Left ventricle myocardium superior (tissue), 1 donor: ENCODE measurements at regions not wholly inside any gene's neighbourhood (a gene's known extent, or its start where the extent isn't known, plus 50 kb on each side); places are given as distances from the start of the nearest gene placed in this dataset.

ENCODE experiments used
- ATAC-seq: fragments of 200-7000 bp; cut with Tn5 transposase; one replicate; pipeline ENCODE4 v1.9.1; 2020; ENCODE audit warnings: mild to moderate bottlenecking, moderate library complexity
- DNase-seq: peaks from one replicate; pipeline ENCODE4 v3.0.0-alpha.2; 2020
- intact Hi-C: fragments of 100-400 bp; cut with micrococcal nuclease; formaldehyde crosslinking; loops from one replicate; pipeline ENCODE4 v1.11.0; 2022
- donor health status: DM: no; HTN: yes; CAD: no; lungs with severe emphysema.

GRCh38 chr7:130904031-130904757 lies 170.2 kb upstream of the KLF14 start:
- DNase-seq, result no peak
- peak; percentile 24 for ATAC-seq
- intact Hi-C loops, result no loop called here

DNA sequence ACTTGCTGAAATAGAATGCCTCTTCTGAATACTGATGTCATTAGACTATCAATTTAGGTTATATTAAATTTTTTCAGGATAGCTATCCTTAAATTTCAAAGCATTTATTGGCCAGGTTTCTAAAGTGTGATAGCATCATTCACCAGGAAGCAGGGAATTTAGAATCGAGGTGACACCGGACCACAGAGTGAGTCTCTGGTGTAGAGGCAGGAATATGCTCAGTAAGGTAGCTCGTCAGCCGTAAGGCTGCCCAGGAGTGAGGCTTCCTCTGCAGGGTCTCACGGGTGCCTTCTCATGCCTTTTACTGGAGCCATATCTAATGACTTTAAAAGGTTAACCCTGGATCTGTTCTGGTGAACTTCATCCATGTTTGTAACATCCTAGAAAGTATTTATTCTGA lies 170.8 kb upstream of the KLF14 start:
- ATAC-seq, result no peak
- intact Hi-C loops, result no loop called here
- no peak for DNase-seq

GRCh38 chr7:130906575-130906974 lies 172.6 kb upstream of the KLF14 start:
- no peak for DNase-seq
- intact Hi-C loops, result no loop called here
- no peak for ATAC-seq

DNA sequence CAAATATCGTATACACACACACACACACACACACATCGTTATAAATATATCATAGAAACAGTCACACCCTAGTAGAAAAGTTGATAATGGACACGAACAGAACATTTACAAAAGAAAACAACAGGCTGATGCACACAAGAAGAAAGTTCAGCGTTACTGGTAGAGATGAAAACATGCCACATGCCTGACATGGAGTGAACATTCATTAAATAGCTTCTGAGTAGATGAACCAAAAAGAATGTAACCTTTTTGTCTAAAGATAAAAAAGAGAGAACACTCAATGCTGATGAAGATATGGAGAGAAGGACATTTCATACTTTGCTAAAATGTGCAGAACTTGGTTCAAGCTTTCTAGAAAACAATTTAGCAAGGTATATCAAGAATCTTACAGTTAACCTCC lies 173.4 kb upstream of the KLF14 start:
- DNase-seq (no peak), ATAC-seq (no peak)
- intact Hi-C loops, result no loop called here

- ATAC-seq (no peak), DNase-seq (no peak)
- intact Hi-C loops, result no loop called here
Measured at GRCh38 chr7:130908345-130909160, 174.5 kb upstream of the KLF14 start.

DNA sequence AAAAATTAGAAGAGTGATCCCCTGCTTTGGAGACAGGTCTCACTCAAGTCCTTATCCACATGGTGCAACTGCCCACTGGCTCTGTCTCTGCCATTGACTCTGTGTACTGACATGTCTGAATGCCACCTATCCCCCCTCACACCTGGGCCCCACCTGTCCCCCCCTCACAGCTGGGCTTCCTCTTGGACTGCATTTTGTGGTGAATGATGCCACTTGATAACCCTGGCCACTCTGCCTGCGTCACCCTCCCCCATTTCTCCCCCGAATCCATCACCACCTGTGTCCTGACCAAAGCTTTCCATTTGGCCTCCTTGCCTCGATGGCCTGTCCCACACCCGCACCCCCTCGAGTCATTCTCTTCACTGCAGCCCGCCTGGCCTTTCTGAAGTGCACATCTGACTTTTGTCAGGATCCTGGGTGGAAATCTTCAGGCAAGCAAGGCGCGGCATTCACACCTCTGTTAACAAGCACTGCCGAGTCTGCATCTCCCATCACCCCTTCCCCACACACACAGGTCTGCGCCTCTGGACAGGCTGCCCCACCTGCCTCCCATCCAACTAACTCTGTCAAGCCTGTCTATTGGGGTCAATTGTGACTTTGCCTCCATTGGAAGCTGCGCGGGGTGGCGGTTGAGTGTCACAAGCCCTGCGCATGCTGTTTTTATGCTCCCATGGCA lies 175.3 kb upstream of the KLF14 start:
- intact Hi-C loops, result no loop called here
- no peak for ATAC-seq

DNA sequence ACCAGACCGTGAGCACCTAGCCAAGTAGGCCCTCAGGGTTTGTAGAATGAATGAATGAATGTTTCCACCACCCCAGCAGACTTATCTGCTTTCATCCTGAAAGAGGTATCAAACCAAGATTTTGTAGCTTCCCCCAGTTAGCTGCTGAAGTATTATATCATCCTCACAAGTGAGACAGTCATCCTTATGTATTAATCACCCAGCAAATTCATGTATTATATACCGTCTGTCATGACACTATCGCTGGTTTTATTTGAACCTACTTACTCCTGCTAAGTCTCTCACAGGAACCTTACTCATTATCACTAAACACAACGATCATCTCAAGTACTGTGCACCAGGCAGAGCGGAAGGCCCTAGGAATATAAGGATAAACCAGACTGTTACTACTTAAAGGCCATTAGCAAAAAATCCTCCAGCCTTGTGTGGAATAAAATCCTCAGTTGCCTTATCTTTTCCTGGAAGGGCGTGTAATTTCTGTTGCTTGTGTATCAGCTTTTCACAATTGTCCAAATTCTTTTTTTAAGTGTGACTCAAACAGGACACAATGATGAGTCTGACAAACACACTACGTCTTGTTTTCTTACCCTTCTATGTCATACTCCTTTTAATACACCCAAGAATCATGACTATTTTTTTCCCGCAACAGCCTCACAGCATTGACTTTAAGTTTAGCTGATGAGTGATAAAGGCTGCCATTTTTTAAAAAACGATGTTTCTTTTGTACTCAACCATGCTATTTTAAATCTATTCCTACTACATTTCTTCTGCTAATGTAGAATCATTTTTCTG lies 176.1 kb upstream of the KLF14 start:
- no peak for ATAC-seq
- intact Hi-C loops, result no loop called here
- no peak for DNase-seq

More for the DNA sequence above, 175.3 kb upstream of the KLF14 start:
- DNase-seq, result no peak

- intact Hi-C loops, result no loop called here
- ATAC-seq (no peak), DNase-seq (no peak)
Measured at GRCh38 chr7:130910949-130911944, 177.2 kb upstream of the KLF14 start.

DNA sequence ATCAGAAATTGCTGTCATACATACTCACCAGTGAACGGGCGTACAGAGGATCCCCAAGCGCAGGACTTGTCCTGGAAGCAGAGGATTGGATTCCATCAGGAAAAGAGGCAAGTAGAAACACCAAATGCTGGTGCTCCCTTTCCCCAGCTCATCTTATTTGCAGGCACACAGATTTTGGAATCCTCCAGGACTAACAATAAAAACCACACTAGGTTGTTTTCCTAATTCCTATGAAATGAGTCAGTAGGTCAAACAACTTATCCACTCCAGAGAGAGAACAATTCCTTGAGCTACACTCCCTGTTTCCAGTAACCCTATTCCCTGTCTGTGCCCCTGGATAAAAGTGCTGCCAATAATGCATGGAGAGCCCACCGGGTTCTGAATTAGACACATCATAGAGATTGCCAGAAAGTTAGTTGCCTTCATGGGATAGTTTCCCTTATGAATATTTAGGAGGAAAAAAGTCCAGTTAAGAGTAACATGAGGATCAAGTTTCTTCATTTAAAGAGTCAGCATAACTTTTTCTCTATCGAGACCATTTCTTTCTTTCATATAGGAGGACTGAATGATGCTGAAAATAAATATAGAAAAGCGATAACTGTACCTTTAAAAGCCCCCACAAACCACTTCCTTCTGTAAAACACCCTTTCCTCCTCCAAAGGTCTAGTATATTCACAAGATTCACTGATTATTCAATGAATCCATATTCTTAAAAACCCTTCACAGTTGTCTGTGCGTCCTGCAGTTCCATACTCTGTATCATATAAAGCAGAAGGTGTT lies 178.3 kb upstream of the KLF14 start:
- intact Hi-C loops, result no loop called here
- DNase-seq (no peak), ATAC-seq (no peak)

- peak; percentile 64 for ATAC-seq
- peak; percentile 70 for DNase-seq
- intact Hi-C loops, result no loop called here
Measured at GRCh38 chr7:130912862-130913638, 179.0 kb upstream of the KLF14 start.

- no peak for DNase-seq
- ATAC-seq, result no peak
- intact Hi-C loops, result no loop called here
Measured at GRCh38 chr7:130913639-130914553, 179.9 kb upstream of the KLF14 start.

DNA sequence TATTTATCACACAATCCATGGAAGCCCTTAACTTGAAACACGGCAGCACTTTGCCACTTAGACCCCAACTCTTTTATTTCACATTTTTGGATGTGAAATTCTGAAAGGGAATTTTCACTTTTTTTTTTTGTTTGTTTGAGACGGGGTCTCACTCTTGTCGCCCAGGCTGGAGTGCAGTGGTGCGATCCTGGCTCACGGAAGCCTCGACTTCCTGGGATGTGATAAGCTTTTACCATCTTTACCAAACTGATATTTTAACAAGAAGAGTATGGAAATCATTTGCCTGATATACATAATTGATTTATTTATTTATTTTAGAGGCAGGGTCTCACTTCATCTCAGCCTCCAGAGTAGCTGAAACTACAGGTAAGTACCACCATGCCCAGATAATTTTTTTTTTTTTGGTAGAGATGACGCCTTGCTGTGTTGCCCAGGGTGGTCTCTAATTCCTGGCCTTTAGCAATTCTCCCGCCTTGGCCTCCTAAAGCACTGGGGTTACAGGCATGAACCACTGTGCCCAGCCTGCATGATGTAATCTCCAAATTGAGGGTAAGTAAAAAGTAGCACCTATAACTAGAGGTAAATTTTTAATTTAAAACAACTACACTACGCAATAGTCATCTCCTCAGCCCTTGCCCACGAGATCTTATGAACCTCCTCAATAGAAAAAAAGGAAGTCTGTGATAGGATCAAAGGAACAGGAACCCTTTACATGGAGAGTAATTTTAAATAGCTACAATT lies 180.7 kb upstream of the KLF14 start:
- ATAC-seq (no peak), DNase-seq (no peak)
- intact Hi-C loops, result no loop called here

- ATAC-seq, result no peak
- DNase-seq, result no peak
- intact Hi-C loops, result no loop called here
Measured at GRCh38 chr7:130917669-130918128, 183.7 kb upstream of the KLF14 start.

- intact Hi-C loops, result no loop called here
- no peak for DNase-seq
- ATAC-seq, result no peak
Measured at GRCh38 chr7:130918129-130919052, 184.4 kb upstream of the KLF14 start.
